ENCODE measurements at regions not wholly inside any gene's neighbourhood (a gene's known extent, or its start where the extent isn't known, plus 50 kb on each side); places are given as distances from the start of the nearest gene placed in this dataset.

DNA sequence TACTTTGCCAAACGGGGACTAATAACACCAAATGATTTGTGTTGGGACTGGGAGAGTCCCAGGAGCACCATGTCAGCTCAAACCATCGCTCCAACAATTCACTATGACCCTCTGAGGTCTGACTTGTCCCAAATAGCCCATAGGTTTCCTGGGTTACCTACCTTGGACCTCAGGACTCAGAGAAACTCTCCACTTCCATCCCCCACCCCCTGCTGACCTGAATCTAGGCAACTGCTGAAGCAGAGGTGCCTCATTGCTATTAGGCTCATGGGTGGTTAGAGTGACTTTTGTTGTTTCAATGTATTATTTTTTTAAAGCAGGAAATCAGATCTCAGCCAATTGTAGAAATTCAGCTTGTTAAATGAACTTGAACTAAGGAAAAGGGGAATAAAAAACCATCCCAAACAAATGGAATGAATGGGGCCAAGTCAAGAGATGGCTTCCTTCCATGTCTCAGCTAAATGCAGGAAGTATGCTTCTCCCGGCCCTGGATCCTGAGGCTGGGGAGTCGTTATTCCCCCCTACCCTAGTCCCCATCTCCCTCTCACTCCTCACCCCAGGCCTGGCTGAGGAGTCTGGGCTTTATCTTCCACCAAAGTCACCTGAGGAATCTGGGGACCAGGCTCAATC, 80.9 kb upstream of the SLC24A4 start:
- TF ChIP-seq POLR2A (IDR thresholded peaks at IDR 0.05), result no peak
- TF ChIP-seq, protein P1, sequence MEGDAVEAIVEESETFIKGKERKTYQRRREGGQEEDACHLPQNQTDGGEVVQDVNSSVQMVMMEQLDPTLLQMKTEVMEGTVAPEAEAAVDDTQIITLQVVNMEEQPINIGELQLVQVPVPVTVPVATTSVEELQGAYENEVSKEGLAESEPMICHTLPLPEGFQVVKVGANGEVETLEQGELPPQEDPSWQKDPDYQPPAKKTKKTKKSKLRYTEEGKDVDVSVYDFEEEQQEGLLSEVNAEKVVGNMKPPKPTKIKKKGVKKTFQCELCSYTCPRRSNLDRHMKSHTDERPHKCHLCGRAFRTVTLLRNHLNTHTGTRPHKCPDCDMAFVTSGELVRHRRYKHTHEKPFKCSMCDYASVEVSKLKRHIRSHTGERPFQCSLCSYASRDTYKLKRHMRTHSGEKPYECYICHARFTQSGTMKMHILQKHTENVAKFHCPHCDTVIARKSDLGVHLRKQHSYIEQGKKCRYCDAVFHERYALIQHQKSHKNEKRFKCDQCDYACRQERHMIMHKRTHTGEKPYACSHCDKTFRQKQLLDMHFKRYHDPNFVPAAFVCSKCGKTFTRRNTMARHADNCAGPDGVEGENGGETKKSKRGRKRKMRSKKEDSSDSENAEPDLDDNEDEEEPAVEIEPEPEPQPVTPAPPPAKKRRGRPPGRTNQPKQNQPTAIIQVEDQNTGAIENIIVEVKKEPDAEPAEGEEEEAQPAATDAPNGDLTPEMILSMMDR (IDR thresholded peaks at IDR 0.05), result no peak
